ENCODE measurements at regions not wholly inside any gene's neighbourhood (a gene's known extent, or its start where the extent isn't known, plus 50 kb on each side); places are given as distances from the start of the nearest gene placed in this dataset.

GRCh38 chr16:86048882-86049585 lies 150.1 kb downstream of the IRF8 start:
- no peak for DNase-seq (ENCODE audit: low read depth in 1 of 2, low spot score in 1 of 2)
- TF ChIP-seq POLR2AphosphoS5 (IDR thresholded peaks at IDR 0.05; ENCODE audit: low read depth) (no peak), REST (IDR thresholded peaks at IDR 0.05; ENCODE audit: insufficient replicate concordance, low read depth) (no peak), SPI1 (IDR thresholded peaks at IDR 0.05; ENCODE audit: borderline replicate concordance, low read depth) (no peak), GABPA (IDR thresholded peaks at IDR 0.05; ENCODE audit: low read depth) (no peak), CTCF (IDR thresholded peaks at IDR 0.05; ENCODE audit: insufficient read depth, low read length) (no peak)
- Histone ChIP-seq H3K4me3 (replicated peaks; ENCODE audit: insufficient read depth, low read length) (no peak overlapping the region), H3K27me3 (ENCODE audit: insufficient read depth, poor library complexity, severe bottlenecking) (no peaks in the 10 kb centered on the region), H3K27ac (replicated peaks) (no peak overlapping the region)

- TF ChIP-seq CTCF (IDR thresholded peaks at IDR 0.05; ENCODE audit: insufficient read depth, low read length) (no peak), POLR2AphosphoS5 (IDR thresholded peaks at IDR 0.05; ENCODE audit: low read depth) (no peak), SPI1 (IDR thresholded peaks at IDR 0.05; ENCODE audit: borderline replicate concordance, low read depth) (no peak), GABPA (IDR thresholded peaks at IDR 0.05; ENCODE audit: low read depth) (no peak), REST (IDR thresholded peaks at IDR 0.05; ENCODE audit: insufficient replicate concordance, low read depth) (no peak)
- H3K4me3 ChIP-seq (replicated peaks; ENCODE audit: insufficient read depth, low read length), result no peak overlapping the region
- no peak for DNase-seq (ENCODE audit: low read depth in 1 of 2, low spot score in 1 of 2)
- H3K27me3 ChIP-seq (ENCODE audit: insufficient read depth, poor library complexity, severe bottlenecking), result no peaks in the 10 kb centered on the region
- no peak overlapping the region for H3K27ac ChIP-seq (replicated peaks)
These were observed 150.7 kb downstream of the IRF8 start for GRCh38 chr16:86049641-86050040.

- Histone ChIP-seq H3K27me3 (ENCODE audit: insufficient read depth, poor library complexity, severe bottlenecking) (no peaks in the 10 kb centered on the region), H3K27ac (replicated peaks) (no peak overlapping the region), H3K4me3 (replicated peaks; ENCODE audit: insufficient read depth, low read length) (no peak overlapping the region)
- DNase-seq (ENCODE audit: low read depth in 1 of 2, low spot score in 1 of 2), result no peak
- no peak for TF ChIP-seq CTCF (IDR thresholded peaks at IDR 0.05; ENCODE audit: insufficient read depth, low read length)
- no peak for TF ChIP-seq SPI1 (IDR thresholded peaks at IDR 0.05; ENCODE audit: borderline replicate concordance, low read depth)
These were observed 151.1 kb downstream of the IRF8 start for GRCh38 chr16:86050111-86050510.

Measured in HL-60 (cell line).